HCT116 (cell line): ENCODE measurements at regions not wholly inside any gene's neighbourhood (a gene's known extent, or its start where the extent isn't known, plus 50 kb on each side); places are given as distances from the start of the nearest gene placed in this dataset.

Experiments used
- ATAC-seq: fragments of 200-7000 bp; cut with Tn5 transposase; 2 replicates; pipeline ENCODE4 v1.9.1; 2020; ENCODE audit warnings: mild to moderate bottlenecking, moderate library complexity
- BruUV-seq: library from RNA; stranded (reverse); fragments of 400-500 nt; replicated peaks from 2 replicates; lab custom pipeline; 2021; lab: Mats Ljungman, UMichigan
- CTCF ChIA-PET: fragments of 300-600 bp; sonication (Branson Sonifier 250); formaldehyde crosslinking; loops from one replicate; lab custom pipeline; 2021; ENCODE audit warnings: antibody characterized with exemption; lab: Charles Lee
- POLR2A ChIA-PET: fragments of 300-600, 350-600 bp; sonication (Branson Sonifier 250); formaldehyde crosslinking; loops from one replicate; lab custom pipeline; 2021; ENCODE audit warnings: antibody characterized with exemption; lab: Charles Lee
- RAD21 ChIA-PET, 2 experiments: fragments of 300-600 bp; sonication (Branson Sonifier 250); formaldehyde crosslinking; loops; one replicate each; lab custom pipeline; 2023; ENCODE audit warnings: low total read pairs in 2 of 2; ENCODE audit not compliant: uncharacterized antibody in 2 of 2, unreplicated experiment in 2 of 2, low non-redundant PET in 1 of 2; lab: Charles Lee
- DNase-seq: peaks from one replicate; pipeline ENCODE4 v3.0.0-alpha.2; 2010; ENCODE audit warnings: low read depth, low spot score
- H2AFZ ChIP-seq: fragments of 200-600 bp; shearing (Covaris generic), sonication (generic); 2 replicates; pipeline ENCODE4 v1.6.1; 2017; ENCODE audit warnings: low read depth, mixed run types, mixed read lengths, antibody characterized with exemption, low read length; ENCODE audit not compliant: poor library complexity, severe bottlenecking
- H3K27ac ChIP-seq: 2 replicates; pipeline ENCODE4 v1.5.1; 2012; ENCODE audit warnings: low read depth, low read length
- H3K27me3 ChIP-seq: fragments of 200-600 bp; sonication (generic); 2 replicates; pipeline ENCODE4 v1.6.1; 2016; ENCODE audit warnings: mixed run types, low read length, mixed read lengths; ENCODE audit not compliant: insufficient read depth
- H3K36me3 ChIP-seq, 2 experiments: fragments of 200-500 bp in 1 of 2; fragments of 200-600 bp in 1 of 2; sonication (Bioruptor generic) in 1 of 2; sonication (generic) in 1 of 2; 2 replicates each; pipeline versions ENCODE4 v1.5.1 to v1.6.1; 2014 to 2016; ENCODE audit warnings: low read length in 2 of 2, inconsistent platforms in 1 of 2, mixed read lengths in 1 of 2, mixed run types in 1 of 2; ENCODE audit not compliant: insufficient read depth in 2 of 2, control insufficient read depth in 1 of 2
- H3K4me1 ChIP-seq, 2 experiments: fragments of 200-600 bp in 1 of 2; sonication (generic) in 1 of 2; 2 replicates each; pipeline versions ENCODE4 v1.5.1 to v1.6.1; 2012 to 2017; ENCODE audit warnings: low read length in 2 of 2, inconsistent platforms in 1 of 2, mild to moderate bottlenecking in 1 of 2, mixed read lengths in 1 of 2, mixed run types in 1 of 2, moderate library complexity in 1 of 2; ENCODE audit not compliant: insufficient read depth in 2 of 2, control insufficient read depth in 1 of 2
- H3K4me2 ChIP-seq: fragments of 200-600 bp; sonication (generic); 2 replicates; pipeline ENCODE4 v1.6.1; 2017; ENCODE audit warnings: mixed run types, low read length, mixed read lengths
- H3K4me3 ChIP-seq, 2 experiments: fragments of 200-600 bp in 1 of 2; sonication (generic) in 1 of 2; replicated peaks in 1 of 2; 2 replicates each; pipeline ENCODE4 v1.5.1; 2011 to 2016; ENCODE audit warnings: low read length in 2 of 2, control low read depth in 1 of 2, low read depth in 1 of 2, mild to moderate bottlenecking in 1 of 2, mixed read lengths in 1 of 2, mixed run types in 1 of 2
- H3K79me2 ChIP-seq: fragments of 200-600 bp; sonication (generic); 2 replicates; pipeline ENCODE4 v1.6.1; 2017; ENCODE audit warnings: mild to moderate bottlenecking, mixed run types, low read length, moderate library complexity, mixed read lengths; ENCODE audit not compliant: insufficient read depth
- H3K9ac ChIP-seq: fragments of 200-600 bp; sonication (generic); 2 replicates; pipeline ENCODE4 v1.6.1; 2016; ENCODE audit warnings: low read length, mixed read lengths
- H3K9me2 ChIP-seq: fragments of 200-600 bp; sonication (generic), shearing (Covaris generic); 2 replicates; pipeline ENCODE4 v1.6.1; 2017; ENCODE audit warnings: mixed run types, mild to moderate bottlenecking, moderate library complexity; ENCODE audit not compliant: insufficient read depth
- H3K9me3 ChIP-seq, 2 experiments: fragments of 200-500 bp in 1 of 2; fragments of 200-600 bp in 1 of 2; sonication (Bioruptor generic) in 1 of 2; sonication (generic) in 1 of 2; 2 replicates each; pipeline ENCODE4 v1.6.1; 2014 to 2017; ENCODE audit warnings: low read length in 2 of 2, mixed read lengths in 2 of 2, inconsistent platforms in 1 of 2, low read depth in 1 of 2, mild to moderate bottlenecking in 1 of 2, mixed run types in 1 of 2, moderate library complexity in 1 of 2; ENCODE audit not compliant: control insufficient read depth in 1 of 2, insufficient read depth in 1 of 2
- H4K20me1 ChIP-seq: fragments of 200-600 bp; sonication (generic), shearing (Covaris generic); 2 replicates; pipeline ENCODE4 v1.6.1; 2017; ENCODE audit warnings: mixed run types, mild to moderate bottlenecking, moderate library complexity; ENCODE audit not compliant: insufficient read depth
- CEBPB ChIP-seq: IDR thresholded peaks from 2 replicates; pipeline ENCODE4 v1.6.1; 2012; ENCODE audit warnings: low read depth
- CTCF ChIP-seq, 3 experiments: fragments of 200-600 bp in 1 of 3; sonication (generic) in 1 of 3; IDR thresholded peaks in 2 of 3; conservative IDR thresholded peaks in 1 of 3; 2 replicates each; pipeline ENCODE4 v1.5.1; 2012 to 2017; ENCODE audit warnings: low read depth in 2 of 3, low read length in 2 of 3, antibody characterized with exemption in 1 of 3, borderline replicate concordance in 1 of 3, control low read depth in 1 of 3, mild to moderate bottlenecking in 1 of 3, mixed read lengths in 1 of 3, mixed run types in 1 of 3, moderate library complexity in 1 of 3; ENCODE audit not compliant: insufficient read depth in 1 of 3
- EGR1 ChIP-seq: IDR thresholded peaks from 2 replicates; pipeline ENCODE4 v1.6.1; 2012; ENCODE audit warnings: low read depth
- ELF1 ChIP-seq: IDR thresholded peaks from 2 replicates; pipeline ENCODE4 v1.6.1; 2012; ENCODE audit warnings: low read depth, borderline replicate concordance
- EZH2 ChIP-seq: fragments of 200-600 bp; sonication (generic); IDR thresholded peaks from 2 replicates; pipeline ENCODE4 v1.6.1; 2017; ENCODE audit warnings: antibody characterized with exemption, mixed run types
- EZH2phosphoT487 ChIP-seq: fragments of 200-600 bp; IDR thresholded peaks from 2 replicates; pipeline ENCODE4 v1.6.1; 2018; ENCODE audit warnings: antibody characterized with exemption, borderline replicate concordance
- FOSL1 ChIP-seq: IDR thresholded peaks from 2 replicates; pipeline ENCODE4 v1.6.1; 2012; ENCODE audit warnings: low read depth
- POLR2A ChIP-seq: IDR thresholded peaks from 2 replicates; pipeline ENCODE4 v1.7.0; 2011; ENCODE audit warnings: borderline replicate concordance; ENCODE audit not compliant: insufficient read depth, insufficient read length; ENCODE audit errors: extremely low read depth
- POLR2AphosphoS5 ChIP-seq: IDR thresholded peaks from 2 replicates; pipeline ENCODE4 v1.6.1; 2011; ENCODE audit warnings: mild to moderate bottlenecking, low read depth, low read length, moderate library complexity
- REST ChIP-seq: IDR thresholded peaks from 2 replicates; pipeline ENCODE4 v1.6.1; 2012; ENCODE audit warnings: low read depth
- SIN3A ChIP-seq: IDR thresholded peaks from 2 replicates; pipeline ENCODE4 v1.6.1; 2012; ENCODE audit warnings: low read depth
- SP1 ChIP-seq: IDR thresholded peaks from 2 replicates; pipeline ENCODE4 v1.6.1; 2012; ENCODE audit warnings: low read depth
- YY1 ChIP-seq: IDR thresholded peaks from 2 replicates; pipeline ENCODE4 v1.6.1; 2011; ENCODE audit warnings: low read length, low read depth, moderate library complexity, mild to moderate bottlenecking; ENCODE audit not compliant: insufficient replicate concordance; ENCODE audit errors: extremely low read depth
- ZFX ChIP-seq: fragments of 450-650 bp; IDR thresholded peaks from 2 replicates; pipeline ENCODE4 v1.6.1; 2017
- ZNF274 ChIP-seq: fragments of 200-500 bp; sonication (Bioruptor generic); IDR thresholded peaks from 2 replicates; pipeline ENCODE4 v1.6.1; 2014; ENCODE audit warnings: mild to moderate bottlenecking, low read depth, low read length, inconsistent platforms
- intact Hi-C: fragments of 100-400 bp; cut with micrococcal nuclease; formaldehyde crosslinking; loops from 2 replicates; pipeline ENCODE4 v1.10.0; 2022

- POLR2A ChIA-PET, result no interaction called here
- ATAC-seq, result no peak
- no peaks in the 10 kb centered on the region for H3K4me1 ChIP-seq
- no peaks in the 10 kb centered on the region for H3K79me2 ChIP-seq
- H3K4me2 ChIP-seq, result no peak overlapping the region
- no peaks in the 10 kb centered on the region for H3K36me3 ChIP-seq
- no peak overlapping the region for H3K27ac ChIP-seq
- RAD21 ChIA-PET, result no interaction called here
- H4K20me1 ChIP-seq, result no peaks in the 10 kb centered on the region
- no peaks in the 10 kb centered on the region for H3K27me3 ChIP-seq
- no peak overlapping the region for H3K9ac ChIP-seq
- no peaks in the 10 kb centered on the region for H3K9me2 ChIP-seq
- no TSS peak for BruUV-seq
- no peak for DNase-seq
- no peak overlapping the region for H3K4me3 ChIP-seq
- TF ChIP-seq REST (no peak), YY1 (no peak), EGR1 (no peak), POLR2A (no peak), FOSL1 (no peak), EZH2phosphoT487 (no peak), POLR2AphosphoS5 (no peak), EZH2 (no peak), ZNF274 (no peak), ZFX (no peak), ELF1 (no peak), CEBPB (no peak), SIN3A (no peak), SP1 (no peak), CTCF (IDR thresholded peaks at IDR 0.05 in 2 of 3, conservative IDR thresholded peaks at IDR 0.05 in 1 of 3; ENCODE audit: borderline replicate concordance in 1 of 3, insufficient read depth in 1 of 3, low read depth in 2 of 3, low read length in 2 of 3) (no peak)
- H2AFZ ChIP-seq, result no peak overlapping the region
- peaks cover 0 to 3% of the 10 kb centered on the region in 2 experiments; a peak in 2 of 4 replicates for H3K9me3 ChIP-seq
- CTCF ChIA-PET, result no interaction called here
- intact Hi-C loops, result no loop called here
Observed at GRCh38 chr14:28630100-28630499, 136.5 kb upstream of the FOXG1 start.
